GM18858 (cell line): ENCODE measurements at regions not wholly inside any gene's neighbourhood (a gene's known extent, or its start where the extent isn't known, plus 50 kb on each side); places are given as distances from the start of the nearest gene placed in this dataset.
"Not testable (repeated sequence)": the region's sequence is repeated elsewhere in the genome, so short reads cannot be mapped to it uniquely, and the experiment has no call there.

Experiments
- ATAC-seq: cut with Tn5 transposase; IDR thresholded peaks from one replicate; pipeline ENCODE4 v1.9.1; 2021; ENCODE audit not compliant: unreplicated experiment

- no peak for ATAC-seq
These were observed 1466.9 kb upstream of the CELF2 start for GRCh38 chr10:9550810-9551209.

- no peak for ATAC-seq
These were observed 1463.4 kb upstream of the CELF2 start for GRCh38 chr10:9554321-9554720.

- no peak for ATAC-seq
These were observed 1456.7 kb upstream of the CELF2 start for GRCh38 chr10:9560976-9561375.

DNA sequence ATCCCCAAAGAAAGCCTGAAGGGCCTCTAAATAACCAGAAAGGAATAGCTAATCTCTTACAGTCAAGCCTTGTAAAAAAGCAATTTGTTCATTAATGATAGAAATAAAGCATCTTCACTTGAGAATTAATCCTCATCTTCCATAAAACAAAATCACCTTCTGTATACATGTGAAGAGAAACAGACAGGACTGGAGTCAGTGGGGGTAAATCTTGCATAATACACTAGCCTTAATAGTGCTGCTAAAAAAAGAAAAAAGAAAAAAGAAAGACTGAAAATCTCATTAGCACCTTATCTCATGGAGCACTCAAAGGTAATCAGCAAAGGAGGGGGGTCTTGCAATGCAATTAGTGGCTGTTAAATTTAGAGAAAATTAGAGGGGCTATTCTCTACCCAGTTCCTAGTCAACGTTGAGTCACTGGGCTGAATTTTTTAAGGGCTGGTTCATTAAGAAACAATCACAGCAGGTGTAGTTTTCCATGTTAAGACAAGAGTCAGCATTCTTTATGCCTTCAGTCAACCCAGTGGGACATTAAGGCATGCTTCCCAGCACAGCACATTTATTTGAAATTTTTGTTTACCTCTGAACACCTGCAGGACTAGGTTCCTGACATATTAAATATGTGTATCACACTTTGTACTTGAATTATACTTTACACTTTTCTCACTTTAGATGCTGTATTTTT, 1455.7 kb upstream of the CELF2 start:
- ATAC-seq, result no peak

GRCh38 chr10:9577746-9578145, 1439.9 kb upstream of the CELF2 start:
- ATAC-seq, result no peak

- no peak for ATAC-seq
These were observed 1438.5 kb upstream of the CELF2 start for GRCh38 chr10:9579110-9579705.

- ATAC-seq, result not testable (repeated sequence)
These were observed 1434.9 kb upstream of the CELF2 start for GRCh38 chr10:9582803-9583202.

DNA sequence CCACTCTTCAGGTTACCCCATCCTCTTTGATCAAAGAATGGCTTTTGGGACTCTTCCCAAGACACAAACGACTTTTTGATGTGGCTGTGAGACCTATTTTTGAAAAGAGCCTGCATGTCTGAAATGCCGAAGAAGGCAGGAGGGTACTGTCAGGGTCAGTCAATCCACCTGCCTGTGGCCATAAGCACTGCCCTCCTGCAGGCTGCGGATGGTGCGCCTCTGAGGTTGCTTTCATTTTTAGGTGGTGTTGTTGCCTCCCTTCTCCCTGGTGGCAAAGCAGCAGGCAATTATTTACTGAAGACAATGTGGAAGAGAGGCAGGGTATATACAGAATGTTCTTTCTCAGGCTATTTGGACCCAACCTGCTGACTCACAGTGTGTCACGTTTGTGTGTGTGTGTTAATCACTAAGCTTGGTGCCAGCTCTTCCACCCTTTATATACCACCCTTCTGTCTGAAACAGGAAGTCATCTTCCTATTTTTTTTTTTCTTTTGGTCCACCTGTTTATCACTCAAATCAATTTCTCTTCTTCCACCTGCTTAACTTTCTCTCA, 1421.2 kb upstream of the CELF2 start:
- no peak for ATAC-seq

DNA sequence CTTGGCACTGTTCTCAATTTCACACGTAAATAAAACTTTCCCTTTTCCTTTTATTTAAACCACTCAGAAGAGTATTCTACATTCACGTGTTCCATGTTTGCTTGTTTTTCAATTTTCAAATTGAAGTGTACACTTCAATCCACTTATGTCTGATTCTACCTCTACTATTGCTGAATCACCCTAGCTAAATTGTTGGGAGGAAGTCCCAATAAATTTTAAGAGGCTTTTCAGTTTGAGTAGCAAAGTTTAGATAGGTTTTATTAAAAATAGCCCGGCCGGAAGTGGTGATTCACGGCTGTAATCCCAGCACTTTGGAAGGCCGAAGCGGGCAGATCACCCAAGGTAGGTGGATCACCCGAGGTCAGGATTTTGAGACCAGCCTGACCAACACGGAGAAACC, 1414.7 kb upstream of the CELF2 start:
- no peak for ATAC-seq

DNA sequence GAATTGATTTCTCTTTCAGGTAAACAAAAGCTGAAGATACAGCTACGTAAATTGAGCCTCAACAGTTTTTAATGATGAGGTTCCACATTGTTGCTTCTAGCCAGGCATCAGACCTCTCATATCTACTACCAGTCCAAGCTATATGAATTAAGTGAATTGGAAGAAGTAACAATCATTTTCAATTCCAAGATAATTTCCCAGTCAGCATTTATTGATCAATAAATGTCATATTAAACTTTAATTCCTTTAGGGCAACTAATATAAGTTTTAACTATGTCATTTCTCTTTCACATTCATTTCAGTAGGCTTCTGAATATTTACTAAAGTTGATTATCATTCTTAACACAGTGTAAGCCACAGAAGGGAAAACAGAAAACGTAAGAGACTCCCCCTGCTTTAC, 1413.7 kb upstream of the CELF2 start:
- no peak for ATAC-seq

DNA sequence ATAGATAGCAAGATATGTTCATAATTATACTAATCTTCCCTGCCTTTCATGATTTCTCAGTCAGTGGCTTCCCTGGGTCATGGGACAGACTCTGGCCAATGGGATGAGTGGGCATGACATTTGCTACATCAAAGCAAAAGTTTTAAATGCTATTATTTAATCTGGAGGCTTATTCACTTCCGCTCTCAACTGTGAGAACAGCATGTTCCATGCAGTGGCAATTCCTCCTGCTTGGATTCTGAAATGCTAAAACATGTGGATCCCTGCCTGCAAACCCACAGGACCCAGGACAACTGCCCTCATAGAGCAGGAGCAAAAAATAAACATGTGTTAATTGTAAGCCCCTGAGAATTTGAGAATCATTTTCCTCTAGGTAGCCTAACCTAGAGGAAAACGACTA, 1412.4 kb upstream of the CELF2 start:
- ATAC-seq, result no peak

GRCh38 chr10:9608602-9609001, 1409.1 kb upstream of the CELF2 start:
- ATAC-seq, result no peak

- peak; percentile 96 for ATAC-seq
These were observed 1404.2 kb upstream of the CELF2 start for GRCh38 chr10:9613338-9614075.

- no peak for ATAC-seq
These were observed 1402.5 kb upstream of the CELF2 start for GRCh38 chr10:9615189-9615588.

GRCh38 chr10:9621216-9621615, 1396.5 kb upstream of the CELF2 start:
- no peak for ATAC-seq

GRCh38 chr10:9625304-9625703, 1392.4 kb upstream of the CELF2 start:
- no peak for ATAC-seq

DNA sequence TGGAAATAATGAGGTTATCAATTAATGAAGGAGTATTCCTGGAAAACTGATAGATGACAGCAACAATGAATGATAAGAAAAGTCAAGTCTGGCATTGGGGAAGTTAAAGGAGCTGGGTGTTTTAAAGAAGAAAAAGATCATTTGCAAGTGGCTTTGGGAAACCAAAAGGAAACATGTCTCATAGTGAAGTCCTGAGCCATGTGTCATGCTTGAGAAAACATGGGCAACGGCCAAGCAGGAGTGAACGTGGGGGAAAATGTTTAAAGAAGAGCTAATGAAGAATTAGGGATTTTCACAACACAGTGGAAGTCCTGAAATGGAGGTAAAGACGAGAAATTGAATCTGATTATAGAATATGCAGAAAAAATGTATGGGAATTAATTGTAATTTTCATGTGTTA, 1383.2 kb upstream of the CELF2 start:
- no peak for ATAC-seq

DNA sequence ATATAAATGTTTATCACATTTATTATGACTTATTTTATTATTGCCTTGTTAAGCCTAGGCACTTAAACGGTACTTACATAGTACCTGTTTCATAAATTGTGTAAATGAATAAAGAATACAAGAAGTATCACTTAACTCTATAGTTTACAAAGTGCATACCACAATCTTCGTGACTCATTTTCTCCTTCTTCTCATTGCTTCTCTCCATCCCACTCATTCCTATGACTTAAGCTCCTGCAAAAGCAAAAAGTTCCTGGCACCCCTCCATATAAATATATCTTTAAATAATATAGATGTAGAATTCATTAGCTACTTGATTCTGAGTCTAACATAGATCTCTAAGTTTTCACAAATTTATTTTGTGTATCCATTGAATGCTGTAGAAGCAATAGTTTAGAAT, 1382.0 kb upstream of the CELF2 start:
- no peak for ATAC-seq

GRCh38 chr10:9636216-9636615, 1381.5 kb upstream of the CELF2 start:
- no peak for ATAC-seq

DNA sequence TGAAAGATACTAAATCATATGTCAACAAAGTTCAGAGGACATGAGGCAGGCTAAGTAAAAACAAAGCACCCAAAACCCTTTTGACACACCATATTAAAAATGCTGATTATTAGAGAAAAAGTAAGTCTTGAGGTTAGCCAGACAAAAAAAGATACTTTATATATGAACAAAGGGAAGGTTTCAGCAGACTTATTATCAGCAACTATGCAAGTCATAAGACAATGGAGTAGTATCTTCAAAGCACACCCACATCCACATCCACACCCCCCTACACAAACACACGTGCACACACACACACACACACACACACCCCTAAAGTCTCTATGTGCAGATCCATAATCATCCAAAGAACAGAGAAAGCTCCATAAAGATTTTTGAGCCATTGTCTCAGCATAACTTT, 1373.9 kb upstream of the CELF2 start:
- no peak for ATAC-seq

DNA sequence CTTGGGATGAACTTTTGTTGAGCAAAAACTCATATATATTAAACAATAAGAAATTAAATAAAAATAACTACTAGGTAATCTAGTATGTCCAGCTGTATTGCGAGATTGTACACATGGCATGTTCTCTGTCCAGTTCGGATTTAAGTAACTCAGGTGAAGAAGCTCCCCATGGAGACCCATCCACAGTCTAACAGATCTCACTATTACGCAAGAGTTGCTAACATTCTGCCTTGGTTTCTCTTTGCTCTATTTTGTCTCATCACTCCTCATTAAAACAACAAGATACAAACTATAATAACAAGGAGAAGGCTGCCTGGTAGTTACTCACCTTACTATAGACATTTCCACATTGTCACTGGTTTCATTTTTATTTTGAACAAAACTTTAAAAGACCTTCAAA, 1372.3 kb upstream of the CELF2 start:
- ATAC-seq, result no peak
